Neural cell (in vitro differentiated cells): ENCODE measurements at regions not wholly inside any gene's neighbourhood (a gene's known extent, or its start where the extent isn't known, plus 50 kb on each side); places are given as distances from the start of the nearest gene placed in this dataset.

Source experiments
- H2AFZ ChIP-seq: fragments of 200-600, 300-800 bp; sonication (generic), shearing (Covaris generic); 2 replicates; pipeline ENCODE4 v1.6.0; 2014; ENCODE audit warnings: low read depth, mild to moderate bottlenecking, antibody characterized with exemption, low read length, moderate library complexity
- H3F3A ChIP-seq: fragments of 200-600 bp; shearing (Covaris generic); 2 replicates; pipeline ENCODE4 v1.6.1; 2016; ENCODE audit warnings: mild to moderate bottlenecking, moderate library complexity, mixed read lengths, antibody characterized with exemption, low read length; ENCODE audit not compliant: insufficient read depth, poor library complexity, severe bottlenecking
- H3K27ac ChIP-seq: fragments of 200-600, 300-800 bp; sonication (generic), shearing (Covaris generic); 2 replicates; pipeline ENCODE4 v1.5.1; 2014; ENCODE audit warnings: mild to moderate bottlenecking, low read length, moderate library complexity
- H3K27me3 ChIP-seq: fragments of 300-800, 200-600 bp; sonication (generic), shearing (Covaris generic); 2 replicates; pipeline ENCODE4 v1.6.0; 2014; ENCODE audit warnings: mild to moderate bottlenecking, low read depth, low read length, moderate library complexity; ENCODE audit not compliant: insufficient read depth
- H3K36me3 ChIP-seq: fragments of 300-800, 200-600 bp; sonication (generic), shearing (Covaris generic); 2 replicates; pipeline ENCODE4 v1.5.1; 2014; ENCODE audit warnings: mild to moderate bottlenecking, antibody characterized with exemption, low read length, moderate library complexity; ENCODE audit not compliant: insufficient read depth
- H3K4me2 ChIP-seq: fragments of 300-800, 200-600 bp; sonication (generic), shearing (Covaris generic); 2 replicates; pipeline ENCODE4 v1.6.0; 2014; ENCODE audit warnings: mild to moderate bottlenecking, low read length
- H3K4me3 ChIP-seq: fragments of 300-800, 200-600 bp; sonication (generic), shearing (Covaris generic); 2 replicates; pipeline ENCODE4 v1.5.1; 2014; ENCODE audit warnings: mild to moderate bottlenecking, low read length, moderate library complexity
- H3K79me2 ChIP-seq: fragments of 200-600 bp; shearing (Covaris generic); replicated peaks from 2 replicates; pipeline ENCODE4 v1.6.0; 2014; ENCODE audit warnings: mild to moderate bottlenecking, low read length, moderate library complexity; ENCODE audit not compliant: insufficient read depth
- H3K9ac ChIP-seq: fragments of 300-800, 200-600 bp; sonication (generic), shearing (Covaris generic); 2 replicates; pipeline ENCODE4 v1.6.1; 2016; ENCODE audit warnings: mild to moderate bottlenecking, low read length, mixed read lengths
- H3K9me2 ChIP-seq: fragments of 200-600 bp; shearing (Covaris generic); 2 replicates; pipeline ENCODE4 v1.6.1; 2016; ENCODE audit warnings: mild to moderate bottlenecking, low read length, mixed read lengths; ENCODE audit not compliant: insufficient read depth
- H3K9me3 ChIP-seq: fragments of 200-600, 300-800 bp; sonication (generic), shearing (Covaris generic); 2 replicates; pipeline ENCODE4 v1.6.1; 2016; ENCODE audit warnings: mild to moderate bottlenecking, mixed run types, low read length, moderate library complexity, mixed read lengths
- H4K20me1 ChIP-seq: fragments of 200-600 bp; shearing (Covaris generic); 2 replicates; pipeline ENCODE4 v1.6.1; 2016; ENCODE audit warnings: mild to moderate bottlenecking, mixed run types; ENCODE audit not compliant: insufficient read depth
- CTCF ChIP-seq: fragments of 450-650 bp; IDR thresholded peaks from 2 replicates; pipeline ENCODE4 v1.5.1; 2014; ENCODE audit warnings: antibody characterized with exemption, mild to moderate bottlenecking, moderate library complexity; ENCODE audit not compliant: poor library complexity, severe bottlenecking
- EP300 ChIP-seq: fragments of 450-650 bp; conservative IDR thresholded peaks from 2 replicates; pipeline ENCODE4 v1.6.1; 2014; ENCODE audit warnings: antibody characterized with exemption, mild to moderate bottlenecking, moderate library complexity; ENCODE audit not compliant: poor library complexity, severe bottlenecking
- EZH2 ChIP-seq: fragments of 200-600, 300-800 bp; shearing (Covaris generic), sonication (generic); IDR thresholded peaks from 2 replicates; pipeline ENCODE4 v1.6.1; 2014; ENCODE audit warnings: antibody characterized with exemption, low read length, borderline replicate concordance, mild to moderate bottlenecking; ENCODE audit not compliant: insufficient read depth, poor library complexity, severe bottlenecking
- MXI1 ChIP-seq: fragments of 450-650 bp; conservative IDR thresholded peaks from 2 replicates; pipeline ENCODE4 v1.6.1; 2014; ENCODE audit warnings: antibody characterized with exemption, mild to moderate bottlenecking; ENCODE audit not compliant: poor library complexity, severe bottlenecking
- POLR2AphosphoS5 ChIP-seq: IDR thresholded peaks from 2 replicates; pipeline ENCODE4 v1.6.1; 2012
- RAD21 ChIP-seq: fragments of 450-650 bp; conservative IDR thresholded peaks from 2 replicates; pipeline ENCODE4 v1.6.1; 2014; ENCODE audit warnings: antibody characterized with exemption, mild to moderate bottlenecking, moderate library complexity
- REST ChIP-seq: IDR thresholded peaks from 2 replicates; pipeline ENCODE4 v1.6.1; 2012; ENCODE audit warnings: borderline replicate concordance
- SMC3 ChIP-seq: fragments of 450-650 bp; conservative IDR thresholded peaks from 2 replicates; pipeline ENCODE4 v1.6.1; 2014; ENCODE audit warnings: antibody characterized with exemption, mild to moderate bottlenecking, moderate library complexity; ENCODE audit not compliant: poor library complexity
- TAF1 ChIP-seq: IDR thresholded peaks from 2 replicates; pipeline ENCODE4 v1.6.1; 2012; ENCODE audit warnings: low read depth

DNA sequence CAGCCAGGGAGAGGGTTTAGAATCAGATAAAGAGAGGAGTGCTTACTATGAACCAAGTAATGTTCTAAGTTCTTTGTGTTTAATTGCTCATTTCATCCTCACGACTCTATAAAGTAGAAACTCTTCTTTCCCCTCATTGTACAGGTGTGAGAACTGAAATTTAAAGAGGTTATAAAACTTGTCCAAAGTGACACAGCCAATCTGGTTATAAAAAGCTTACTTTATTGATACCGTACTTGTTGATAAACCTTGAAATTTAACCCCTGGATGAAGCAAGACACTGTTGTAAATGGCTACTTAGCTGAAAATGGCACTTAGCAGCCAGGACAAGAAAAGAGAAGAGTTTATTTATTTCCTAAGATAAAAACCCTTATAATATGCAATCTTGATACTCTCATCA is 702.4 kb downstream of the KCTD16 start:
- Histone ChIP-seq H3K36me3 (no peaks in the 10 kb centered on the region), H3K27me3 (no peaks in the 10 kb centered on the region), H4K20me1 (no peaks in the 10 kb centered on the region), H2AFZ (no peak overlapping the region), H3K4me3 (no peak overlapping the region), H3K9me2 (no peaks in the 10 kb centered on the region), H3K4me2 (no peak overlapping the region), H3F3A (no peaks in the 10 kb centered on the region), H3K9ac (no peak overlapping the region), H3K79me2 (no peaks in the 10 kb centered on the region), H3K27ac (no peak overlapping the region), H3K9me3 (no peaks in the 10 kb centered on the region)
- no peak for TF ChIP-seq CTCF
- no peak for TF ChIP-seq EZH2
- no peak for TF ChIP-seq REST
- no peak for TF ChIP-seq POLR2AphosphoS5
- no peak for TF ChIP-seq SMC3
- TF ChIP-seq EP300: no peak
- TF ChIP-seq TAF1: no peak
- TF ChIP-seq MXI1: no peak
- no peak for TF ChIP-seq RAD21

DNA sequence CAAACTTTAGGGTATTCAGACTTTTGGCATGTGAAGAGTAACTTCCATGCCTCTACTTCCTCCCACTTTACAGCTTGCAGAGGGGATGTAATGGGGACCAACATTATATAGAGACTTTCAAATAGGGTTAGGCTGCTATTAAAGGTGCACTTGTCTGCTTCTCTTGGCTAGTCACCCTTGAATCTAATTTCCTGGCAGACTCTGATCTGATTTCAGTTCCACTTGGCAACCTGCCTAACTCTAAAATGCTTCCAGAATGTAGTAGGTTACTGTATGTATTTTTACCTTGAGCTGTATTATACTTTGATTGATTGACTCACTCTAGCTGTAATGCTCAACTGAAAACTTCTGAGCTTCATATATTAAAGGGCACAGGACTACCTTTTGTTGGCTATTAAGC is 693.4 kb downstream of the KCTD16 start:
- no peak overlapping the region for H3K9ac ChIP-seq
- no peak overlapping the region for H2AFZ ChIP-seq
- H4K20me1 ChIP-seq: no peaks in the 10 kb centered on the region

More for the DNA sequence above, 693.4 kb downstream of the KCTD16 start:
- TF ChIP-seq TAF1 (no peak), MXI1 (no peak), CTCF (no peak), EP300 (no peak), SMC3 (no peak), RAD21 (no peak), REST (no peak), POLR2AphosphoS5 (no peak), EZH2 (no peak)
- no peak overlapping the region for H3K4me3 ChIP-seq
- no peaks in the 10 kb centered on the region for H3K79me2 ChIP-seq
- H3K4me2 ChIP-seq: no peak overlapping the region
- H3K9me3 ChIP-seq: no peaks in the 10 kb centered on the region
- no peaks in the 10 kb centered on the region for H3K9me2 ChIP-seq
- H3K36me3 ChIP-seq: no peaks in the 10 kb centered on the region
- no peaks in the 10 kb centered on the region for H3K27me3 ChIP-seq
- H3K27ac ChIP-seq: no peak overlapping the region
- no peaks in the 10 kb centered on the region for H3F3A ChIP-seq
